Suprapubic skin (tissue), 3 donors: ENCODE measurements at regions not wholly inside any gene's neighbourhood (a gene's known extent, or its start where the extent isn't known, plus 50 kb on each side); places are given as distances from the start of the nearest gene placed in this dataset.

ENCODE experiments used
- CTCF ChIP-seq, 2 donors: fragments of 200-600 bp in 1 of 2; fragments of 450-650 bp in 1 of 2; sonication (generic) in 1 of 2; IDR thresholded peaks; one replicate each; pipeline ENCODE4 v1.5.1; 2016 to 2019; ENCODE audit warnings: antibody characterized with exemption in 2 of 2, mild to moderate bottlenecking in 1 of 2, moderate library complexity in 1 of 2
- POLR2A ChIP-seq, 2 donors: fragments of 450-650 bp; IDR thresholded peaks; one replicate each; pipeline ENCODE4 v1.6.1; 2017; ENCODE audit warnings: antibody characterized with exemption in 2 of 2, mild to moderate bottlenecking in 2 of 2, moderate library complexity in 2 of 2

DNA sequence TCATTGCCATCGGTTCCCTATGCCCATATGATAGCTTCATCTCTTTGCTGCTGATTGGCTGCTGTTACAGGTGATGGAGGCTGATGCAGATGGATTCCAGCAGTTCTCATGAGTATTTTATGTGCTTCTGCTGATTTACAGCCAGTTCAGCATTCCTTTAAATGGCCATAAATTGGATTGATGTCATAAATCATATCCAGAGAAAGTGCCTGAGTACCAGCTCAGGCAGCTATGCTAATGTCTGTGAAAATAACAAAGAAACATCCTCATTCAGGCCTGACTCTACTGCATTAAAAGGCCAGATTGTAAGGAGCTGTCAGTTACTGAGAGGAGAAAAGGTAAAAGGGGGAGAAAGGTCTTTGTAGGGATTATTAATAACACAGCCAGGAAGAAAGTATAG, 756.8 kb downstream of the IGSF11 start:
- TF ChIP-seq CTCF (IDR thresholded peaks at IDR 0.05) (no peak), POLR2A (IDR thresholded peaks at IDR 0.05) (no peak)
